Medulla oblongata (tissue), 1 donor: ENCODE measurements at regions not wholly inside any gene's neighbourhood (a gene's known extent, or its start where the extent isn't known, plus 50 kb on each side); places are given as distances from the start of the nearest gene placed in this dataset.
"Not testable (repeated sequence)": the region's sequence is repeated elsewhere in the genome, so short reads cannot be mapped to it uniquely, and the experiment has no call there.

Experiments used
- DNase-seq: peaks from one replicate; pipeline ENCODE4 v3.0.0-alpha.2; 2015; ENCODE audit errors: extremely low spot score

GRCh38 chr7:81181066-81181465, 262.2 kb upstream of the SEMA3C start:
- no peak for DNase-seq

GRCh38 chr7:81180573-81180972, 261.7 kb upstream of the SEMA3C start:
- DNase-seq, result no peak

GRCh38 chr7:81175275-81175940, 256.6 kb upstream of the SEMA3C start:
- DNase-seq, result no peak

GRCh38 chr7:81173766-81174281, 255.0 kb upstream of the SEMA3C start:
- DNase-seq, result no peak

GRCh38 chr7:81170291-81170690, 251.4 kb upstream of the SEMA3C start:
- no peak for DNase-seq

GRCh38 chr7:81167934-81168333, 249.1 kb upstream of the SEMA3C start:
- DNase-seq, result no peak

GRCh38 chr7:81165070-81165469, 246.2 kb upstream of the SEMA3C start:
- DNase-seq, result no peak

GRCh38 chr7:81162771-81163525, 244.1 kb upstream of the SEMA3C start:
- DNase-seq, result no peak

GRCh38 chr7:81162234-81162633, 243.4 kb upstream of the SEMA3C start:
- no peak for DNase-seq

GRCh38 chr7:81161451-81162075, 242.7 kb upstream of the SEMA3C start:
- no peak for DNase-seq

GRCh38 chr7:81159402-81159801, 240.6 kb upstream of the SEMA3C start:
- no peak for DNase-seq

GRCh38 chr7:81158189-81158588, 239.3 kb upstream of the SEMA3C start:
- no peak for DNase-seq

GRCh38 chr7:81155654-81156373, 237.0 kb upstream of the SEMA3C start:
- no peak for DNase-seq

GRCh38 chr7:81154565-81154964, 235.7 kb upstream of the SEMA3C start:
- no peak for DNase-seq

- DNase-seq, result not testable (repeated sequence)
These were observed 234.1 kb upstream of the SEMA3C start for GRCh38 chr7:81152925-81153324.

GRCh38 chr7:81150951-81151361, 232.1 kb upstream of the SEMA3C start:
- peak; percentile 72 for DNase-seq

GRCh38 chr7:81143856-81144255, 225.0 kb upstream of the SEMA3C start:
- DNase-seq, result no peak

GRCh38 chr7:81141257-81142205, 222.7 kb upstream of the SEMA3C start:
- peak; percentile 33 for DNase-seq

- DNase-seq, result peak; percentile 35
These were observed 221.9 kb upstream of the SEMA3C start for GRCh38 chr7:81140775-81141174.

GRCh38 chr7:81140252-81140651, 221.4 kb upstream of the SEMA3C start:
- no peak for DNase-seq

- no peak for DNase-seq
These were observed 220.0 kb upstream of the SEMA3C start for GRCh38 chr7:81138870-81139269.
